Memory B cell (primary cell): ENCODE measurements at regions not wholly inside any gene's neighbourhood (a gene's known extent, or its start where the extent isn't known, plus 50 kb on each side); places are given as distances from the start of the nearest gene placed in this dataset.

Experiments used
- ATAC-seq: fragments of 150-1000 bp; cut with Tn5 transposase; 2 replicates; pipeline ENCODE4 v1.10.0; 2021; ENCODE audit warnings: low read depth, mild to moderate bottlenecking, moderate library complexity
- DNase-seq, 2 donors: peaks; one replicate each; pipeline ENCODE4 v3.0.0; 2022; ENCODE audit warnings: low spot score in 2 of 2
- H3K27ac Mint-ChIP-seq: one replicate; pipeline ENCODE4 v1.8.0; 2022; ENCODE audit warnings: mild to moderate bottlenecking, moderate library complexity, mixed read lengths
- H3K27me3 Mint-ChIP-seq: one replicate; pipeline ENCODE4 v1.8.0; 2022; ENCODE audit warnings: mixed read lengths
- H3K36me3 Mint-ChIP-seq: one replicate; pipeline ENCODE4 v1.8.0; 2022; ENCODE audit warnings: mild to moderate bottlenecking, mixed read lengths
- H3K4me1 Mint-ChIP-seq: one replicate; pipeline ENCODE4 v1.8.0; 2022; ENCODE audit warnings: mixed read lengths
- H3K4me3 Mint-ChIP-seq: one replicate; pipeline ENCODE4 v1.8.0; 2022; ENCODE audit warnings: mild to moderate bottlenecking, moderate library complexity, mixed read lengths
- H3K9me3 Mint-ChIP-seq: one replicate; pipeline ENCODE4 v1.8.0; 2022; ENCODE audit warnings: mixed read lengths

- no peak for ATAC-seq
- no peaks in the 10 kb centered on the region for H3K4me1 Mint-ChIP-seq
- H3K36me3 Mint-ChIP-seq = no peaks in the 10 kb centered on the region
These were observed 1132.6 kb downstream of the MAT2B start for GRCh38 chr5:164637931-164638521.

GRCh38 chr5:164649266-164649665, 1143.8 kb downstream of the MAT2B start:
- H3K4me1 Mint-ChIP-seq = no peaks in the 10 kb centered on the region
- no peaks in the 10 kb centered on the region for H3K36me3 Mint-ChIP-seq
- no peak overlapping the region for H3K4me3 Mint-ChIP-seq
- H3K27me3 Mint-ChIP-seq = no peaks in the 10 kb centered on the region
- no peak overlapping the region for H3K27ac Mint-ChIP-seq
- ATAC-seq (no peak), DNase-seq (no peak)
- H3K9me3 Mint-ChIP-seq = no peaks in the 10 kb centered on the region

More at GRCh38 chr5:164637931-164638521, 1132.6 kb downstream of the MAT2B start:
- H3K4me3 Mint-ChIP-seq = no peak overlapping the region
- no peak overlapping the region for H3K27ac Mint-ChIP-seq
- H3K9me3 Mint-ChIP-seq = no peaks in the 10 kb centered on the region
- H3K27me3 Mint-ChIP-seq = no peaks in the 10 kb centered on the region
- DNase-seq = no peak

GRCh38 chr5:164650427-164650826, 1145.0 kb downstream of the MAT2B start:
- Mint-ChIP-seq H3K9me3 (no peaks in the 10 kb centered on the region), H3K27ac (no peak overlapping the region), H3K4me1 (no peaks in the 10 kb centered on the region), H3K36me3 (no peaks in the 10 kb centered on the region), H3K27me3 (no peaks in the 10 kb centered on the region), H3K4me3 (no peak overlapping the region)
- DNase-seq = no peak
- ATAC-seq = no peak

- no peak overlapping the region for H3K4me3 Mint-ChIP-seq
- no peaks in the 10 kb centered on the region for H3K4me1 Mint-ChIP-seq
- no peaks in the 10 kb centered on the region for H3K9me3 Mint-ChIP-seq
- H3K27ac Mint-ChIP-seq = no peak overlapping the region
- no peak for DNase-seq
- ATAC-seq = no peak
- H3K36me3 Mint-ChIP-seq = no peaks in the 10 kb centered on the region
- no peaks in the 10 kb centered on the region for H3K27me3 Mint-ChIP-seq
These were observed 1146.3 kb downstream of the MAT2B start for GRCh38 chr5:164651546-164652275.

GRCh38 chr5:164652276-164652660, 1146.8 kb downstream of the MAT2B start:
- Mint-ChIP-seq H3K27me3 (no peaks in the 10 kb centered on the region), H3K9me3 (no peaks in the 10 kb centered on the region), H3K27ac (no peak overlapping the region), H3K4me3 (no peak overlapping the region), H3K36me3 (no peaks in the 10 kb centered on the region), H3K4me1 (no peaks in the 10 kb centered on the region)
- DNase-seq (no peak), ATAC-seq (no peak)

- Mint-ChIP-seq H3K36me3 (no peaks in the 10 kb centered on the region), H3K27ac (no peak overlapping the region), H3K4me1 (peaks cover 2% of the 10 kb centered on the region), H3K27me3 (no peaks in the 10 kb centered on the region), H3K9me3 (no peaks in the 10 kb centered on the region), H3K4me3 (no peak overlapping the region)
- DNase-seq (no peak), ATAC-seq (no peak)
These were observed 1158.0 kb downstream of the MAT2B start for GRCh38 chr5:164663198-164663989.

GRCh38 chr5:164671640-164672039, 1166.2 kb downstream of the MAT2B start:
- ATAC-seq (no peak), DNase-seq (no peak)
- no peaks in the 10 kb centered on the region for H3K9me3 Mint-ChIP-seq
- H3K4me3 Mint-ChIP-seq = no peak overlapping the region
- no peaks in the 10 kb centered on the region for H3K4me1 Mint-ChIP-seq
- H3K27ac Mint-ChIP-seq = no peak overlapping the region
- no peaks in the 10 kb centered on the region for H3K27me3 Mint-ChIP-seq
- H3K36me3 Mint-ChIP-seq = no peaks in the 10 kb centered on the region

- ATAC-seq (no peak), DNase-seq (no peak)
- no peak overlapping the region for H3K4me3 Mint-ChIP-seq
- no peaks in the 10 kb centered on the region for H3K9me3 Mint-ChIP-seq
- no peaks in the 10 kb centered on the region for H3K4me1 Mint-ChIP-seq
- H3K27me3 Mint-ChIP-seq = no peaks in the 10 kb centered on the region
- H3K27ac Mint-ChIP-seq = no peak overlapping the region
- no peaks in the 10 kb centered on the region for H3K36me3 Mint-ChIP-seq
These were observed 1166.8 kb downstream of the MAT2B start for GRCh38 chr5:164672205-164672604.

GRCh38 chr5:164672931-164673694, 1167.7 kb downstream of the MAT2B start:
- DNase-seq (no peak), ATAC-seq (no peak)
- Mint-ChIP-seq H3K27me3 (no peaks in the 10 kb centered on the region), H3K9me3 (no peaks in the 10 kb centered on the region), H3K4me1 (no peaks in the 10 kb centered on the region), H3K36me3 (no peaks in the 10 kb centered on the region), H3K27ac (no peak overlapping the region), H3K4me3 (no peak overlapping the region)

GRCh38 chr5:164679461-164679860, 1174.0 kb downstream of the MAT2B start:
- Mint-ChIP-seq H3K27me3 (no peaks in the 10 kb centered on the region), H3K9me3 (no peaks in the 10 kb centered on the region), H3K36me3 (no peaks in the 10 kb centered on the region), H3K4me1 (no peaks in the 10 kb centered on the region), H3K4me3 (no peak overlapping the region), H3K27ac (no peak overlapping the region)
- ATAC-seq (no peak), DNase-seq (no peak)

GRCh38 chr5:164680216-164680615, 1174.8 kb downstream of the MAT2B start:
- ATAC-seq (no peak), DNase-seq (no peak)
- no peaks in the 10 kb centered on the region for H3K36me3 Mint-ChIP-seq
- H3K27ac Mint-ChIP-seq = no peak overlapping the region
- H3K27me3 Mint-ChIP-seq = no peaks in the 10 kb centered on the region
- no peaks in the 10 kb centered on the region for H3K4me1 Mint-ChIP-seq
- H3K4me3 Mint-ChIP-seq = no peak overlapping the region
- H3K9me3 Mint-ChIP-seq = no peaks in the 10 kb centered on the region

GRCh38 chr5:164680812-164681520, 1175.5 kb downstream of the MAT2B start:
- H3K9me3 Mint-ChIP-seq = no peaks in the 10 kb centered on the region

GRCh38 chr5:164687391-164687790, 1182.0 kb downstream of the MAT2B start:
- no peaks in the 10 kb centered on the region for H3K9me3 Mint-ChIP-seq
- H3K4me3 Mint-ChIP-seq = no peak overlapping the region
- H3K36me3 Mint-ChIP-seq = no peaks in the 10 kb centered on the region
- H3K4me1 Mint-ChIP-seq = no peaks in the 10 kb centered on the region
- H3K27ac Mint-ChIP-seq = no peak overlapping the region
- DNase-seq = no peak
- ATAC-seq = no peak
- no peaks in the 10 kb centered on the region for H3K27me3 Mint-ChIP-seq

More at GRCh38 chr5:164680812-164681520, 1175.5 kb downstream of the MAT2B start:
- DNase-seq (no peak), ATAC-seq (no peak)
- no peak overlapping the region for H3K4me3 Mint-ChIP-seq
- no peaks in the 10 kb centered on the region for H3K27me3 Mint-ChIP-seq
- H3K36me3 Mint-ChIP-seq = no peaks in the 10 kb centered on the region
- H3K27ac Mint-ChIP-seq = no peak overlapping the region
- no peaks in the 10 kb centered on the region for H3K4me1 Mint-ChIP-seq
